ENCODE measurements at regions not wholly inside any gene's neighbourhood (a gene's known extent, or its start where the extent isn't known, plus 50 kb on each side); places are given as distances from the start of the nearest gene placed in this dataset.

DNA sequence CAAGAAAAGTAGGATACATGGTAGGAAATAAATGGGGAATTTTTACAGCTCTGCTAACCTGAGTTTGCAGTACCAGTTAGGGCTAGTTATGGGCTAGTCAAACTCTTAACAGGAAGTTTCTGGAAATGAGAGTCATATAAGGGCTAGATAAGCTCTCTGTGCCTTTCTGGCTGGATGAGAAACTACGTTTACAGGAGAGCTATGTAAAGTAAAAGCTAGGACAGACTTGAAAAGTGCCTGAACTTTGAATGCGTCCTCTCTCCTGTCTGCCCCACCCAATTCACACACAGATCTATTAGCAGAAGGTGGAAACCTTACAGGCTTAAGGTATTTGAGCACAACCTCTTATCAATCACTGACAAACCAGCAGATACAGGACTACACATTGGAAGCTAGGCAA, 167.1 kb downstream of the SNX19 start:
- DNase-seq = no peak

DNA sequence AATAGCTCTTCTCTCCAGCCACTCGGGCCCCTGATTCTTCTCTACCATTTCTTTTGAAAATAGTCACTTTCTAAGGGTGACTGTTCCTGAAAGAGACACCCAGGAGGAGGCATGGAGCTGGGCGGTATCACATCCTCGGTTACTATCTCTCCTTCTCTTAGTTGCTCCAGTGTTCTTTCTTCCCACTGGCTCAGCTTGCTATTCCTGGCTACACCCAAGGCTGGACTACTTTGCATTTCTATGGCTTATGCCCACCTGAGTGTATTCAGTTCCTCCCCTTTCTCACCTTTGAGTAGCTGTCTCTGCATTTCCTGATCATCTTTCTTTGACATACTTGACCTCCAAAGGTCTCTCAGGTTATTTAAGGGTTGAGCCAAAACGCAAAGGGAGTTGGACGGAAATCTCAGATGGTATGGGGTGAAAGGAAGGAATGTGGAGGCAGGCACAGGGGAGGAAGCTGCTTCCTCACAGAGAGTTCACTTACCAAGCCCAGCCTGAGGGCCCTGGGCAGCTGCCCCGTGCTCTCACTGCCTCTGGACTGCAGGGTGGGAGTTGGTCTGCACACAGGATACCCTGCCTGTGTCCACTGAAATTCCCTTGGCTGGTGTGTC, 155.7 kb downstream of the SNX19 start:
- no peak for DNase-seq

DNA sequence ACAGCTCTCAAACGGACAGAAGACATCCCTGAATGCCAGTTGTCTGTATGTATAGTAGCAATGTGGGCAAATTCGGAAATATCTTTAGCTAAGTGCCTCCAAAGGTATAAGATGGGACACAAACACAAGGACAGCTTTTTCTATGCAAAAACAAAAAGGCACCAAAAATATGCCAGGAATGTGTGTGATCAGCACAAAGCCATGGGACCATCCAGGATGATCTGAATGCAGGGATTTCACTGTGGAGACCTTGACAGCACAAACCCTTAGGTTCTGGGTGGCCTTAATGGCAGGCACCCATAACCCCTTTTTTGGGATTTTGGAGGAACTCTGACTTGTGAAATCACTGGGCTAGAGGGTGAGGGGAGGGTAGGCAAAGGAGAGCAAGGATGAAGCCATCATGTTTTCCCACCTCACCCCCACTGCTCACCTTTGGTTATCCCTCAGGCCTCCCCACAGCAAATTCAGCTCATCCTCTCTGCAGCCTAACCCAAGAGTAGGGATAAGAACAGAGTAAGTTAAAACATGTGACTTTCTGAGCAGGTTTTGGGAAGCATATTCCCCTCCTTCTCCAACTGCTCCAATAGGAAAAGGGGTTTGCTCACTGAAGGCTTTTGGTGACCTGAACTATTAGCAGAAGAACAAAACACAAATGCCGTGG, 154.6 kb downstream of the SNX19 start:
- DNase-seq = no peak

DNA sequence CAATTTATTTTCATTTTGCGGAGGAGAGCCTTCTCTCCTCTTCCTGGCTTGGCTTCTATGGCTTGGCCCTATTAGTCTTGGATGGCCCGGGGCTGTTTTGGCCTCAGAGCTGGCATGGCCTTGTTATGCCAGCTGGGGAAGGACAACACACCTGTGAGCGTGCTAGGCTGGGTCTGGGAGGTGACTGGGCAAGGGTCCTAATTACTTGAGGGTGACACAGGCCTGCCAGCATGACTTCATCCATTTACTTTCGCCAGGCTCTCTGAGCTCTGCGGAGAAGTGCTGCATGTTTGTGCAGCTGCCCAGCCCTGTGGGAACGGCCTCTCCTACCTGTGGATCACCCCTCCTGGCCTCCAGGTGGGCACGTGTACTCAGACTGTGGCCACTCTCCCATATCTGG, 153.6 kb downstream of the SNX19 start:
- no peak for DNase-seq

DNA sequence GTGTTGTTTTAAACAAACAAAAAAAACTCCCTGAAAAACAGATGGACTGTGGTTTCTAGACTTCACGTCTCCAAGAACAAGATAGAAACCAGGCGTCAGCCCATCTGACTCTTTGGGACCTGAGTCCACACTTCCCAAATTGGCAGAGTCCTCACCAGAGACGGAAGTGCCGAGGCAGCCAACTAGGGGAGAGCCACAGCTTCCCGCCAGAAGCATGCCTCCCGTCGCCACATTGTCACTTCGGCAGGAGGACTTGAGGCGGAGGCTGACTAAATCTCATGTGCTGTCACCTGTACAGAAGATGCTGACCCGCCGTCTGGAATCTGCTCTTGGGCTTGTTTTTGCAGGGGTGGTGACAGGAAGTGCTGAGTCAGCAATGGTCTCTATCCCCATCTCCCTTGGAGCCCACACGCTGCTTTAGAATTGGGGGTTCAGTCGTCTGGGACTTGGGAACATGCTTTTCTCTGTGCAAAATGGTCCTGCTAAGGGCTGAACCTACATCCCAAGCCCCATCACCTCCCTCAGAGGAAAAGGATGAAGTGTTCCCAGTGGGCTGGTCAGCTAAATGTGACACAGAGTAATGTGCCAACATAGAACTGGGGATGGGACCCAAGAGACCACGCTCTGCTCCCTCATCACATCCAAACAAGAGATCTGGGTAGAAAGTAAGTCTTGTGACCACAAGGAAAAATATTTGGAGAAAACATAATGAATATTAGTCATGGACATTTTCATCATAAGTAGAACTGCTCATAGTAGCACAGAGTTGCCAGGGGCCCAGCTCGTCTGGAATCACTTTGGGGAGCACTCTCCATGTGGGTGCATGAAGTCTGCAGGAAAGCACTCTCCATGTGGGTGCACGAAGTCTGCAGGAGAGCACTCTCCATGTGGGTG, 152.9 kb downstream of the SNX19 start:
- DNase-seq = no peak

DNA sequence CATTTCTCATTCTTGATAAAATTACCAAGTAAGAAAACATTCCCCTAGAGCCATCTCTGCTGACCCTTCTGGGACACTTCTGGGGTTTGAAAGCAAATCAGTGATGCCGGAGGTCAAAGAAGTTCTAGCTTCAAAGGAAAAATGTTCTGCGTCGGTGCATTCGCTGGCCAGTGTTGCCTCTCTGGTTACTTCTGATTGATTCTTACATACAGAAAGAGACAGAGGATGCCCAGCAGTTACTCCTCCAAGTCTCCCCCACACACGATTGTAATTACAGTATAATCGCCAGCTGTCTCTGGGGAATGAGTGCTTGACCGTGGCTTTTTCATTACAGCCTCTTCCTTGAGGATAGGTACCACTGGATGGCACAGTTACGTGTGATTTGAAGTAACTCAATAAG, 150.9 kb downstream of the SNX19 start:
- no peak for DNase-seq

DNA sequence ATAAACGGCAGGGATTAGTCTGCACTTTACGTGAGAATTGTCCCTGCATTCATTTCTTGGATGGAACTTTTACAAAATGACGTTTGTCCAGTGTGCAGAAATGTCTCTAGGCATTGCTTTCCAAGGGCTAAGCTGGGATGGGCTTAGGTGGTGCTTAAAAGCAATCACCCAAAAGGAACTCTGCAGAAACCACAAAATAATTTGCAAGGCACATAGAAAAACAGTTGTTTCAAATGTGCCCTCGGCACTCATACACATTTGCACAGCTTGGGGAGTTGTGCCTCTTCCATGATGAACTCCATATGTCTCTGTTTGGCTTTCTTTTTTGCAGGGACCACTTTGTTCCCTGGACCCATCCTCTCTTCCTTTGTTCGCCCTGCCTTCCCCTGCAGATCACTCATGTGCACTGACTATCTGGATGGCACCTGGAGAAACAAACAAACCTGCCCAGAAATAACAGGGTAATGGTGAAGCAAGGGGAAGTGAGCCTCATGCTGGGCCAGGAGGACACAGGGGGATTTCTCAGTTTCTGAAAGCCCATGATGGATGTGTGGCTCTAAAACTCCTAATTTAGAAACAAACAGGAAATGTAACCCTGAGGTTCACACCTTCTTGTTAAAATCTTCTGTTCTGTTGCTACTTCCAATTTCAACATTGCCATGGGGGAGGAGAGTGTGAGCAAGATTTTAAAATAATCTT, 150.2 kb downstream of the SNX19 start:
- no peak for DNase-seq

DNA sequence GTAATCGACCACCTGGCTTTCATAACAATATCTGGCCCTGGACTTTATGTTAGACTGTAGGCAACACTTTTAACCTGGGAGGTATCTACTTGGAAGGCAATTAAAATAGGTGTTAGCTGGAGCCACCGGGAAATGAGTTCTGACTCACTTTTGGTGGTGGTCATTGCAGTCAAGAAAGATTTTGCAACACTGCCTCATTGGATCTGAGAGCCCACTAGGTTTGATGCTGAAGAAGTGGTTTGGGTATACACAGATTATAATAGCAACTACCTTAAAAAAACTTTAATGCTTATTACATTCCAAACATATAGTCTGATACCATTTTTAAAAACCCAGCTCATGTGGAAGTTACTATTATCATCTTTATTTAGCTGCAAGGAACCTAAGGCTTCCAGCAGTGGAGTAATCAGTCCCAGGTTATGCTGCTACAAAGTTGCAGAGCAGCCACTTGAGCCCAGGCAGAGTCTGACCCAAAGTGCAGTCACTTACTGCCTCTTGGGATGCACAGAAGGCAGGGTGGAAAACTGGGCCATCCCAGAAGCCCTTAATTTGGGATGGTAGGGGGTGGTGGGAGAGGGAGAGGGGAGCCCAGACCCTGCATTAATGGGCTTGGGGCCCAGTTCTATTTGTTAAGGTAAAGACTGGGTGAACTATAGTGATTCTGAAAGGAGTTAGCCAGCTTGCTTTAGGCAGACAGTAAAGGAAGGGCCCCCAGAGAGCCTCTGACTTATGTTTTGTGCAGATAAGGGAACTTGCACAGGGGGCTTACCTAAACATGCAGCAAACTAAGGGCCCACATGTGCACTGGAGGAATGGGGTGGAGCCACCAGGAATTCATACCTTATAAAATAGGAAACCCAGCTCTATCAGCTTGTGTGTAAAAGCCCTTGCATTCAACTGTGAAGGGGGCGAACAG, 149.4 kb downstream of the SNX19 start:
- no peak for DNase-seq

DNA sequence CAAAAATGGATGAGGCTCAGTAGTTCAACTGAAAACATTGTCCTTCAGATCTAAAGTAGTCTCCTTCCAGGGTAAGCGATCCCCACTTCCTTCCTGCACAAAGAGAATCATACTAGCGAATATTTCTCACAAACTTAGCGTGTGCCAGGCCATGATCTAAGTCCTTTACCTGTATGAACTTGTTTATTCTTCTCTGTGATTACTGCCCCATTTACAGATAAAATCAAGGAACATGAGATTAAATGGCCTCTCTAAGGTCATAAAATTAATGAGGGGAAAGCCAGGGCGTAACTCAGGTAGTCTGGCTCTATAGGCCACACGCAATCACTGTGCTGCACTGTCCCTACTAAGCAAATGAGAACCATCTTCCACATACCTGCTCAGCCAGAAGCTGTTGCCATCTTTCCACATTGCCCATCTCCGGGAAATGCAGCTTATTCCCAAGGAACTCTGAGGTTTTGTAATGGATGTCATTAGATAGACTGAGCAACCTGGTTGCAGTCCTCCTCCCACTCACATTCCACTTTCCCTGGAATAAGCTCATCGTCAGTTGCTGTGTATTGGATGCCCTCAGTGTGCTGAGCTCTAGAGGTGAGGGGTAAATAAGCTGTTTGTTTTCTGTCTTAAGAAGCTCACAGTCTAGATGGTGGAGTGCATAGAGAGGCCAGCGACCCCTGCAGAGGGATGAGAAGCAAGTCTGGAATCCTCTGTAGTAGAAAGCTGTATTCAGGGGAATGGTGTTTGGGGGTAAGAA, 146.3 kb downstream of the SNX19 start:
- no peak for DNase-seq

DNA sequence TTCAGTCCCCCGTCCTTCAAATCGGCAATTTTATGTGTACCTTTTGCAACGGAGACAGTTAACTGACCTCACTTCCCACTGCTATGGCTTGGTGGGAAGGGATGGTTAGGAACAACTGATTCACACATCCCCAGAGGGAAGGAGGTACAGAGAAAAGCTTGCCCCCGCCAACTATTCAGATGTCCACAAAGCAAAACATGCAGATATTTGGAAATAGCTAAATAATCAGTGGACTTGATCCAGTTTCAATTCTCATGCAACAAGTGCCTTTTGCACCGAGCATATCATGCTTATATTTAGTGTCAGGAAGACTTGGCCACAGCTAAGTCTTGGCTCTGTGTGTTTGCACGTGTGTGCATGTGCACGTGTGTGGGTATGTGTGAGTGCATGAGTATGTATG, 144.6 kb downstream of the SNX19 start:
- DNase-seq = no peak

DNA sequence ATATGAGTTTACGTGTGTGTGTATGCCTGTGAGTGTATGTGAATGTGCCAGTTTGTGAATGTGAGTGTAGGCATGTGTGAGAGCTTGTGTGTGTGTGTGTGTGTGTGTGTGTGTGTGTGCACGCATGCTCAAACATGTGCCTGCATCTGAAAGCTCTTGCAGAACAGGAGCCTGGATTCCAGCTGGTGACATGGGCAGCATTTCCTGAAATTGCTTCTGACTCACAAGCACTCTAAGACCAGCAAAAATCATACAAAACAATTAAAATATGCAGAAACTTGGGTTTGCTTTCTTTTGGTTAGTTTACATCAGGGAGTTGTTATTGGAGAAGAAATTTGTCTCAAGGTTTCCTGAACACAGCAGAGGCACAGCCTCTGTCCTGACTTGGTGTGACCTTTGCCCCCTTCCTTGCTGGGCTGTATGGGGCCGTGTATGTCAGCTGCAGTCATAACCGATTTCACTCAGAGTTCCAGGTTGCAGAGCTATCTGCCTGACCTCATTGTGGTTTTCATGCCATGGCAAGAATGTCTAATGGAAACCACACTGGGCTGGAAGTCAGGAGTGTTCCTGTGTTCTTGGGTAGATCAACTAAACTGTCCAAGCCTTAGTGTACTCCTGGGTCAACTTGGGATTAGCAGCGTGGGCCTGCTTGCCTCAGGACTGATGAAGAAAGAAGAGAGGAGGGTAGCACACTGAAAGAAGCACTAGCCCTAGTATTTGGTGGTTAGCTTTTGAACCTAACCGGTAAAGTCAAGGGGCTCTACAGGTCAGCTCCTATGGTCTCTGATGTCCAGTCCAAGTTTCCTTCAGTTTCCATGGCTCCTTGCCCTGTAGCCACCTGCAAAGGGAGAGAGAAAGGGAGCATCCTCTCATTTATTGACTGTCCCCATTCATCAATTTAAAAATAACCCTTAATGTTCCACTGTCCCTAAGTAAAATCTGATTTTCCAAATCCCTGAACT, 143.7 kb downstream of the SNX19 start:
- DNase-seq = no peak

DNA sequence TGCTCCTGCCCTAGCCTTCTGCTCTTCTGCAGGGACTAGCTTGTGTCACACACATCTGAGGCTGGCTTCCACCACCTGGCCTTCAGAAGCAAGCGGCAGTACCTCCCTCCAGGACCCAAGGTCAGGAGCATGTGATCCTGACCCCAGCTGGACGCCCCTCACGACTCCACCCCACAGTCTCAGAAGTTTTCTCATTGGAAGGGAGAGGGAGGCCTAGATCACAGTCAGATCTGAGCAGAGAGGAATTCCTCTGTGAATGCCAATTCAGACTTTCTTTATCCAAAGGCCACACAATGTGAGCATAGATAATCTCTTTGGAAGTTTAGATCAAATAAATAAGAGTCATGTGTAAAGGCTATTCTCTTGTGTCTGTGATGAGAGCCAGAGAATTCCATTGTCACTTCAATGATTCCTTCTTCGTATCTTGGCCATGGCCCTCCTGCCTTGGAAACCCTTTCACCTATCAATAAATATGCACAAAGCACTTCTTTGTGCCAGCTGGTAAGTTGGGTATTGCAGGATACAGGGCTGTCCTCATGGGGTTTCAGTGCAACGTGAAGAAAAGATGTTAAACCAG, 142.9 kb downstream of the SNX19 start:
- DNase-seq = no peak

DNA sequence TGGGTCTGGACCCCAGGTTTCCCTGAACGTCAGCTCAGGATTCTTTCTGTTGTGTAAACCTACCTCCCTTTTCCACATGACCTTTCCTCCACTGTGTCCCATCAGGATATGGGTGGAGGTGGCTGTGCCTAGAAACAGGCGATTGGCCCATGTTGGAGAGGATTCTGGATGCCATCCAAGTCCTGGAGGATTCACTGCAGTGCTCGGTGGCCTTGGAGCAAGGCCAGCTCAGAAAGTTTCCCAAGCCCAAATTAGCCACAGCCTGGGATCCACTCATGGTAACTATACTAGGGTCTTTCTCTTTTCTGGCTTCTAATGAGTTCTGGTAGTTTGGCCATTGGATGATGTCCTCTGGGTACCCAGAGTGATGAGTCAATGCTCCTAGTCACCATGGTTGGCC, 141.6 kb downstream of the SNX19 start:
- no peak for DNase-seq

DNA sequence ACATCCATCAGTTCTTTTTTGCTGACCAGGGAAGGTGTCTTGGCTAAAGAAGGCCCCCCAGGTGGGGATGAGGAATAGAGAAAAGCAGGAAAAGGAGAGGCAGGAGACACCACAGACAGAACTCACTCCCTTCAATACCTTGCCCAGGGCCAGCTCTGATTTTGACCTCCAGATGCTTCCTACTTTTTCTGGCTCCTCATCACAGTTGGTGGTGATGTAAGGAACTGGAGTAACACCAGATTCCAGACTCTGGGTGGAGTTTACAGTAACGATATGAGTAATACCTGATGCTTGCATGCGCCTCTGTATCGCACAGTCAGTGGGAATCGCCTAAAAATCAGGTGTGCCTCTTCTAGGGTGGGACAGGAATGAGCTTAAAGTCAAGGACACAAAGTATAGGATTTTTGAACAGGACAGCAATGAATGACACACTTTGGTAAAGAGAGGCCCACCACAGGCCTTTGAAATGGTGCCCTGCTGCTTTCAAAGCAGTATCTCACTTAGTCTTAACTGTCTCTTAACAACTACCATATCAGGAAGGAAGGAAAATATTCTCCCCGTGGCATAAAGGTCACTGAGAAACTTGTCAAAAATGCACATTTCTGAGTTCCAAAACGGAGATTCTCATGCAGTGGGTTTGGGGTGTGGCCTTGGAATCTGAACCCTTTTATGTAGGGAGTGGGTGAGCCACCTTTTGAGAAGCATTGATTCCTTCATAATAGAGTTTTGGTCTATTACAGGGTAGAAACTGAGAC, 140.8 kb downstream of the SNX19 start:
- DNase-seq = no peak

DNA sequence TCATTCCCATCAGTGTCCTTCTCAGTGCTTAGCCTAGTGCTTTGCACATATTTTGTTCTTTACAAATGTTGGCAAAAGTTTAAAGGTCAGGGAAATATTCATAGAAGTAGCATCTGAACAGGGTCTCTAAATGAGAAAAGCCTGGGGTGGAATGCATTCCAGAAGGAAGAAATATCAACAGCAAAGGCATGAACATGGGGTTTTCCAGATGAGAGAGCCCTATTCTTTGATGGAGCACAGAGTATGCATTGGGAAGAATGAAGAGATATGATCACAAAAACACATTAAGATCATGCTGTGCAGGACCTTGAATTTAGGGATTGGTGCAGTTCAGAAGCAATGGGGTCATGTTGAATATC, 140.2 kb downstream of the SNX19 start:
- DNase-seq = no peak

DNA sequence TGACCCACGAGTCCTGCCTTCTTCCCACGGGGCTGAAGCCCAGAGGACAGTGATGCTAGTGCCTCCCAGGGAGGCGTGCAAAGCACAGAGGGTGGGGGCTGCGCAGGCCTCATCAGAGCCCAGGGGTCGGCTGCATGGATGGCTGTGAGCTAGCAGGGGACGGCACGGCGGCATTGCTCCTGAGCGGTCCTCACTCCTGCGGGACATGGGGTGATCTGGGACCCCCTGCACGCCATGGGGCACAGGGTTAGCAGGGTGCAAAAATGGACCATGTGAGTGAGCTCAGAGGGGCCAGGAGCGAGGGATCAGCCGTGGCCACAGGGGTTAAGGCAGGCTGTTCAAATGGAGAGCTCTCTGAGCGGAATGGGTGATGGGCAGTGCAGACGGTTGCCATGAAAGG, 138.3 kb downstream of the SNX19 start:
- no peak for DNase-seq

DNA sequence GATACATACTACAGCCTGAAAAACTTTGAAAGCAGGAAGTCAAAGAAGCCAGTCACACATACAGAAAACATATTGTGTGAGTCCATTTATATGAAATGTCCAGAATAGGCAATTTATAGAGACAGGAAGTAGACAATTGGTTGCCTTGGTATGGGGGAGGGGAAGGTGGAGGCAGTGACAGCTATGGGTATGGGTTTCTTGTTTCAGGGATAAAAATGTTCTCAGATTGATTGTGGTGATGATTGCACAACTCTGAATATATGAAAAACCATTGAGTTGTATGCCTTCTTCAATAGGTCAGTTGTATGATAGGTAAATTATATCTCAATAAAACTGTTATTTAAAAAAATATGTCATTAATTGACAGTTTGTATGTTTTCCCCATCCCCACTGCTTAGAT, 137.6 kb downstream of the SNX19 start:
- DNase-seq = no peak

DNA sequence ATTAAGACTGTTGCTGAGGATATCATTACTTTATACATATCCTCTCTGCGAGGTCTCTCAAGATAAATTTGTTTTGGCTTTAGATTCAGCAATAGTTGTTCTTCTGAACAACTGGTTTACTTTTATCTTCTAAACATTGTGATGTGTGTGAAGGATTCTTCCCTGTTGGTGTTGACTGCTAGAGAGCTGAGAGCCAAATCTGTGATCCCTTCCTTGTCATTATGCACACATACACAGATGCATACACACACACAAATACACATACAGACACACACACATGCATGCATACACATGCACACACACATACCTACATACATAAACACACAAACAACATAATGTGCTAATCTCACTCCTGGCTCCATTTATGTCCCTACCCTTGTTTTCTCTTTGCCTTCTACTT, 137.0 kb downstream of the SNX19 start:
- no peak for DNase-seq

DNA sequence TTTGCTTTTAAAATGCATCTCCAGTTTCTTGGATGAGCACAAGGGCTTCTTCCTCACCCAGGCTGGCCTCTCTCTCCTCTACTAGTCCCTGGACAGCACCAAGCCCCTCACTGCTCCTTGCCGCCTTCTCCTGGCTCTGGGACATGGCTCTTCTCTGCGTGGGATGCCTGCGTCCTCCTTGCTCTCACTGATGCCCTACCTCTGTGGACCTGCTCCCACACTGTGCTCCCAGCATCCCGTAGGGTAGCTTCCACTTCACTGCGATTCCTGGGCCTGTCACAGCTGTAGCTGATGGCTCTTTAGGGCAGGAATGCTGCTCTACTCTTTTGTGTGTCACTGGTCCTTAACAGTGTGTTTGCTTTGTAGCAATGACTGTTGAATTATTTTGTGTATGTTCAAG, 136.3 kb downstream of the SNX19 start:
- DNase-seq = no peak

Data from 8988T (cell line).